GM21526 (cell line): ENCODE measurements at regions not wholly inside any gene's neighbourhood (a gene's known extent, or its start where the extent isn't known, plus 50 kb on each side); places are given as distances from the start of the nearest gene placed in this dataset.

Experiments used
- ATAC-seq: cut with Tn5 transposase; IDR thresholded peaks from one replicate; pipeline ENCODE4 v1.9.1; 2021; ENCODE audit warnings: moderate library complexity; ENCODE audit not compliant: unreplicated experiment, low FRiP score

DNA sequence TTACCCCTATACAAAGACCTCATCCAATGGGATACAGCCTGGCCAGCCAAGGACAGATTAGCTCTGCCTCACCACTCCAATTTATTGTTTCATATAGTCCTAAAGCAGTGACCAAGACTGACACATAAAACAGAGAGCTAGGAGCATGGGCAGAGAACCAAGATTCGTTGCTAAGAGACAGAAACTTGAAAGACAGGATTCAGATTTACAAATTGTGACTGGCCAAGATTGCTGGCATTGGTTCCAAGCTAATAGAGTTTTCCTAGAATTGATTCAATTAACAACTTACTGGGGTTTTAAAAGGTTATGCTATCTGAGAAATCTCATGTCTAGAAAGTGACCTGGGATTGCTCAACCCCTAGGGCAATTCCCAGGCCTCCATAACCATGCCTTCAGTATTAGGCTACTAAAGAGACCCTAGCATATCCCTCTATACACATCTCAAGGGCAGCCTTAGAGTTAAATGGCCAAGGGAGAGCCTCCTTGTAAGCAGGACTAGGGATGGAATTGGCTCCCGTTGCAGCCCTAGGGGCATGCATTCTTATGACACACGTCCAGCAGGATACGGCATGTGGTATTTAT lies 75.6 kb downstream of the ICOS start:
- ATAC-seq, result no peak

DNA sequence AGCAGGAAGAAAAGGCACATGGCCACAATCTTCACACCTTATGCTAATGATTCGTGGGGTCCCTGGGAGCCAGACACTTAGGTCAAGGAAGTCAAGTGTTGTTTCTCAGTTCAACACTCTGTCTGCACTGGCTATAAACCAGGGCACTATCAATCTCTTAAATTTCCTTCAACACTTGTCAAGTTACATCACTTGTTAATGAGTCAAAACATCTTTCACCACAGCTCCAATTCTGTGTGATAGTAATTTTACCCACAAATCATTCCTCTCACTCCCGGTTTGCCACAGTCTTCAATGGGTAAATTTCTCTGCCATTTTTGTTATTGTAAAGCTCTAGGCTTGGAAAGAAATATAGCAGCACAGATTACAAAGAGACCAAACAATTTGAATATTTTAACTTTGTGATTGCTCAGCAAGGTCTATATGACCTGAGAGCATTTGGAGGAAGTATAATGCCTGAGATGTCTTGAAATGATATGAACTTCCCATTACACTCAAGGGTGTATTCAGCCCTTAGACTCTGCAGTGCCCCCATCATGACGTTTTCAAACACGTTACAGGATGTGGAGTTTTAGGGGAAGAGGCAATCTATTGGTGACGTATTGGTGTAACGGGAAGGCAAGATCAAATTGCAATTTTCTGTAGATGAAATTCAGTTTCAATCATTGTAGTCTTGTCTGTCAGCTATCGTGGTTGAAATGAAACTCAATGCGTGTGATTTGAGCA lies 78.7 kb downstream of the ICOS start:
- no peak for ATAC-seq

DNA sequence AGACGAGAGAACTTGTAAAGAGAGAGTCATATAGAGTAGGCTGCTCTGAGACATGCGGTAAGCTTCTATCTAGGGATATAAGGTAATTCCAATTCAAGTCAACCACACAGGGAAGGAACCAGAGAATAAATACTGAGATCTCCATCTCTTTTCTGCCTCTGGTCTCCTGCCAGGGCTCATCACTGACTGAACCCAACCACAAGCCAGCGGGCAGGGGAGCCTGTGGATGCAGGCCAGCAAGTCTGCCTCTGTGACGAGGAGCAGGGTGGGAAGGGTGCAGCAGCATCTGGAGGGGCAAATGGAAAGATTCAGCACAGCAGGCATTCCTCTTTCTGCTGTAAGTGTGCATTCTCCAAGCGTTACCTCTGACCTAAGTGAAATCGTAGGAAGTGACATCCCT lies 82.2 kb downstream of the ICOS start:
- ATAC-seq, result no peak

DNA sequence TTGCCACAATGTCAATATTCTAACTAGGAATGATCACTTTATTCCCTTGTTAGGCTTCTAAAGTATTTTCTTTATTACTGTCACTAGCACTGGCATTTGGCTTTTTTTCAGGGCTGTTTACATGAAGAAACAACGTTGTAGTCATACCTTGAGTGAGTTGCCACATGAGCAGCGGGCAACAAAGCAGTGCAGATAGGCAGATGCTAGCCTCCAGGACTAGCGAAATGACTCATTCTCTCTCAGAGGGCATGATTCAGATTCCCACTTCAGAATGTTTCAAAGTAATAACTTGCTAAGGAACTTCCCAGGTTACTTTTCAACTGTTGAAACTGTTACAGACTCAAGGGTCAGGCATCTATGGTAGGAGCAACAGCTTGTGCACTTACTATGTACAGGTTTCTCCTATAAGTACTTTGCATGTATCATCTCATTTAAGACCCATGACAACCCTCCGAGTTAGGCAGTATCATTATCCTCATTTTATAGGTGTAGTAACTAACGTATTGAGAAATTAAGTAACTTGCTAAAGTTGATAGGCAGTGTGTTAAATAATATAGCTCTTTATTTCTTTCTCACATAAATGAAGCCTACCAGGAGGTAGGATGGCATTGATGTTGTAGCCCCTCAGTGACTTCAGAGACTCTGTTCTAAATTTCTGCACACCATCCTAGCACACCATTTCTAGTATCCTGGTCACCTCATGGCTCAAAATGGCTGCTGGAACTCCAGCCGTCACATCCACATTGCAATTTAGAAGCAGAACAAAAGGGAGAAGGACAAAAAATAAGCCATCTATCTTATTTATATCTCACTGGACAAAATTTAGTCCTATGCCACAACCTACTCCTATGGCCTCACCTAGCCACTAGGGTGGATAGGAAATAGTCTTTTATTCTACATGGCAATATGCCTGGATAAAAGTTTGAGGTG lies 83.3 kb downstream of the ICOS start:
- ATAC-seq, result no peak

DNA sequence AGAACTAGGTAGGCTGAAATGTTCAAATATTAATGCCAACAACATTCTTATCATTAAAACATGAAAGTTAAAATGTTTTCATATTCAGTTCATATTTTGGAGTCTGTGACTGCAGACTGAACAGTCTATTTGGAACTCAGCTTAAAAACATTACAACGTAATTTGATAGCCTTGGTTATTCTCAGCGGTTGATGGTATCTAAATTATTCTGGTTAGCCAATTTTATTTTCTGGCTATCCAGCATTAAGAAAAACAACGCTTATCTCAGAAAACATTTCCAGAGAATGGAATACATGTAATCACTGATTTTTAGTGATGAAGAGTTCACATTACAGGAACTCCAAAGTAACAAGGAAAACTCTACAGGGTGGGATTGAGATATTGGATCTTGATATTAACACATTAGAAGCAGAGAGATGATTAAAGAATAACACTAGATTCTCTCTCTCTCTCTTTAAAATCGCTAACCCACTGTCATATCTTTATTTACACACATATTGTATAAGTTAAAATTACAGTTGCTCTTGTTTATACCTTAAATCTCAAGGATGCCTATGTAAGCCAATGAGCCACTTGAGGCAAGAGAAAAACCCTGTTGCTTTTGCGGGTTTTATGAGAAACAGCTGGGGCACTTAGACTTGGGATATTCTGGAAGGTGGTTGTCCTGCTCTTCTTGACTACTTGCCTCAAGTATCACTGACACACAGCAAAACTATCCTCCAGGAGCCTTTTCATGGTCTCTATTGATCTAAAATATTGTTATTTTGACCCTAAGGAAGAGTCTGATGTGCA lies 84.9 kb downstream of the ICOS start:
- ATAC-seq, result no peak

DNA sequence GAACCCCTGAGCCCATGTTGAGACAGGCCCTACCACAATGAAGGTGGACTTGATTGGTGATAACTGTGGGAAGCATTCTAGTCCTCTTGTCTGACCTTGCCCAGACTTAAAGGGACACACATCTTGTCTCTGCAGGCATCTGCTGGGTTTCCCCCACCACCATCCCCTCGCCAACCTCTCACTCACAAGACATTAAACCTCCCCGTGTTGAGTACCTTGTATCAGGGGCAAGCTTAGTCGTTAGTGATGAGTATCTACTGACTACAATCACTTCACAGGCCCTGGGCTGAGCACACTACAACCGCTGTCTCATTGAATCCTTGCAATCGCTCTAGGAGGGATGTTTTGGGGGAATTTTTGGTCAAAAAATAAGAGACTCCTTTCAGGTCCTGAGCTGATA lies 86.0 kb downstream of the ICOS start:
- no peak for ATAC-seq

DNA sequence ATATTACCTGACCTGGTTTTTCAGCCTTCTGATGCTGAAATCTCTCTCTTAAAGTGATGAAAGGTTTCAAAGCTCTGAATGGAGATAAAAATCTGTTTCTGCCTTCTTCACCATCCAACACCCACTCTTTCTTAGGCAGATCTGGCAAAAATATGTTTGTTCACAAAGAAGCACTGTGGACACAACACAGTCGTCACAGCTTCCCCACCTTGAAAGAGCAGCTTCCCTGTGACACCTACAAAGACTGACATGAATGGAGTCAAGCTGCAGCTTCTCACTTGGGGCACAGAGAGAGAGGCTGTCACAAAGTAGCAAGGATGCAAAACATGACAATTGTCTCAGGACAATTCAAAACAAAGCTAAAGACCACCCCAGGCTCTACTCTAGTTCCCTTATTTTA lies 86.5 kb downstream of the ICOS start:
- ATAC-seq, result no peak

DNA sequence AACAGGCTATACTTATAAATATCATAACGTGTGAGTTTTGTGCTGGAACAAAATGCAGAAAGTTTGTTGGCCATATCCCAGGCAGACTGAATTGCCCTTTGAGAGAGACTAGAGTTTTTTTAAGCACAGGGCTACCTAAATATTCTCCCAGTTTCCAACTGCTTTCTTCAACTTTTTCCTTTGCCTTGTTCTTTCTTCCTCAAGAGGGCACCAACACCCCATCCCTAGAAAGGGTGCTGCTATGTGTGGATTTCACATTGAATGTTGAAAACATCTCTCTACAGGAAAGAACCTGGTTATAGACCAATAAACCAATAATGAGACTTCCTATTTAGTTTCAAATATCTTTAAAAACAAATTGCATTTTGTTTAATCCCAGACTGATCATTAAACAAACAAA lies 87.9 kb downstream of the ICOS start:
- ATAC-seq, result no peak

DNA sequence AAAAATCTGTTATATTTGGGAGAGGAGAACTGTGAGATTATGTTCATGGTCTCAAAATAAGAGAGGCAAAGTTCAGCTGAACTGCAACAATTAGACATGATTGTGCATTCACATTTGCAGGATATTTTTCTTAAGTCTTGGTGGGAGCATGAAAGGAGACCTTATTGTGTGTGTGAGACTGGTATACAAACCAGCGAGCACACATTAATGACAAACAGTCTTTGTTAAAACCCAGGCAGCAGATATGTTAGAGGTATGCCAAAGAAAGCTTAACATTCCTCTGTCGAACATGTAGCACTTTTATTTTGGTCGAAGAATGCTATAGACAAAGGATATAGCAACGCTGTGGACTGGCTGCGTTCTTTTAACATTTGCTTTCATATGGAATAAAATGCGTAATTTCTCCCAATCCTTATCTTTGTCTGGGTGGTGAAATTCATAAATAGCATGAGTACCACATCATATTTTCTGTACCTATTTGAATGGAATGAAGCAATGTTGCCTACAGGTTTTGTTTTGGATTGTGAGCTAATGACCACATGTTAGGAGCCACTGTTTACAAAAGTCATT lies 88.4 kb downstream of the ICOS start:
- no peak for ATAC-seq

DNA sequence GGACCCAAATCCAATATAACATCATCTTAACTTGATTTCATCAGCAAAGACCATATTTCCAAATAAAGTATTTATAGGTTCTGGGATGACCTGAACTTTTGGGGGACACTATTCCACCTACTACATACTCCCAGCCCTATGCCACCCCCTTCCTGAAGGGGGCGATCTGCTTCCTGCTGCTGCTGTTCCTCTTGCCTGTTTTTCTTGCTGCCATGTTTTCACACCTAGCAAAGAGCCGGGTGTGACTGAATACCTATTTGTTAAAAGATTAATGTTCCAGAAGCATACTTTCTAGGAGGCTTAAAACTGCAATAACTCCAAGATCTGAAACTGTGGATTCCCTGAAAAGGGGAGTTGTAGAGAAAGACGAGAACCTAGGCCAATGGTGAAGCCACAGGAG lies 89.7 kb downstream of the ICOS start:
- no peak for ATAC-seq

DNA sequence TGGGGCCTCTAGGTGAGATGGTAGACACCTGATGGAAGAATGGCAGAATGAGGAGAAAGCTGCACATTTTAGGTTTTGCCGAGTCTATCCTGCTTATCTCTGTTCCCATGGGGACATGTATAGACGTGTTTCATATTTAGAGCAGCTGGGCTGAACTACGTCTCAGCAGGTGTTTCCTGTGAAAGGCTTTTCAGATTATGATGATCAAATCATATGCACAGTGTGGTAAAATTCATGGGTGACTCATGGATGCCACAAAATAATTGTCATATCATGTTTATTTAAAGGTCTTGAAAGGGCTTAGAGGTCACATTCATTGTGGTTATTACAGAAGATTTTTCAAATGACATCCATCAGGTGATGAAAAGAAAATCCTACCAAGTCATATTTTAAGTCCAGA lies 90.5 kb downstream of the ICOS start:
- peak; percentile 88 for ATAC-seq

DNA sequence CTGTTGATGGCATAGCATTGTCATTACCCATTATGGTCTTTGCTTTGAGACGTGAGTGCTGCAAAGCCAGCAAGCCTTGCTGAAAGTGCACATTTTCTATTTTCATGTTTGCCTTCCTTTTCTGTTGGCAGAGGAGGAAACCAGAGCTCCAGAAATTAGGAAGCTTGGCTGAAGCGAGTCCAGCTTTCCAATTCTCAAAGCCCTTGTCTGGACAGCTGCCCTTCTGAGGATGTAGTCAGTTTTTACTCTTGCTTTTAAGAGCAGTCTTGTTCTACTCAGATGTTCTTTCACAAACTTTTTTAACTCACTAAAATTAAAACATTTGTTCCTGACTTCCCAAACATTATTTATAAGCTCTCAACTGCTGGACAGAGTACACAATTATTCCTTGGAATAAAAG lies 93.8 kb downstream of the ICOS start:
- no peak for ATAC-seq

DNA sequence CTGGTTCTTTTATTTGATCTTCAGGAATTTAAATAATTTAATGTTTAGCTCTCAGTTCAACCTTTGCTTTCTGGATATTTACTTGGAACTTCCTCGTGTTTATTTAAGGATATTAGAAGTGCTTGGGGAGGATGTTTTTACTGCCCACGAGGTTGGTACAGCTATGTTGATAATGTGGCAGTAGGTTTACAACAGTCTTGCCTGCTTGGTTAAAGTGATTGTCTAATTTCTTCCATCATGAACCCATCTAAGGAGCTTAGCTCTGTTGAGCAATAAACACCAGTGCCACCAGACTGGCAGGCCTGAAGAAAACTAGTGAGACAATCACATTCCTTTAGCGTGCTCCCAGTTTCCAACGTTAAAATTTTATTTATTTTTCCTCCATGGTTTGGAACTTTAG lies 94.5 kb downstream of the ICOS start:
- no peak for ATAC-seq

DNA sequence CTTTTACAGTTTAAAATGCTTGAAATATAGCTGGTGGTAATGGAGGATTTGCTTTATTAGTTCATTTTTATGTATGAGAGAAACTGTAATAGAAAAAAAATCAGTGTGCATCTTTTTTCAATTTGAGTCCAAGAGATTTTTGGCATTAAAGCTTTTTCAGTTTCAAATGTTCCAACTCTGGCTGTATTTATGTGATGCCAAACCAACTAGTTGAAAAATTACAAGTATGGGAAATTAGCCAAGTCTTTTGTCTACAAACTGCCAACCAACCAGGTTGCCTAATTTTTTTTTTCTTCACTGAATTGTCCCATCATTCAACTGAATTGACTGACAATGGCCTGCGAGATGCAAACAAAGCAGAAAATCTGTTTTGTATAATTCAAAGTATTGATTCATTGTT lies 95.7 kb downstream of the ICOS start:
- no peak for ATAC-seq

DNA sequence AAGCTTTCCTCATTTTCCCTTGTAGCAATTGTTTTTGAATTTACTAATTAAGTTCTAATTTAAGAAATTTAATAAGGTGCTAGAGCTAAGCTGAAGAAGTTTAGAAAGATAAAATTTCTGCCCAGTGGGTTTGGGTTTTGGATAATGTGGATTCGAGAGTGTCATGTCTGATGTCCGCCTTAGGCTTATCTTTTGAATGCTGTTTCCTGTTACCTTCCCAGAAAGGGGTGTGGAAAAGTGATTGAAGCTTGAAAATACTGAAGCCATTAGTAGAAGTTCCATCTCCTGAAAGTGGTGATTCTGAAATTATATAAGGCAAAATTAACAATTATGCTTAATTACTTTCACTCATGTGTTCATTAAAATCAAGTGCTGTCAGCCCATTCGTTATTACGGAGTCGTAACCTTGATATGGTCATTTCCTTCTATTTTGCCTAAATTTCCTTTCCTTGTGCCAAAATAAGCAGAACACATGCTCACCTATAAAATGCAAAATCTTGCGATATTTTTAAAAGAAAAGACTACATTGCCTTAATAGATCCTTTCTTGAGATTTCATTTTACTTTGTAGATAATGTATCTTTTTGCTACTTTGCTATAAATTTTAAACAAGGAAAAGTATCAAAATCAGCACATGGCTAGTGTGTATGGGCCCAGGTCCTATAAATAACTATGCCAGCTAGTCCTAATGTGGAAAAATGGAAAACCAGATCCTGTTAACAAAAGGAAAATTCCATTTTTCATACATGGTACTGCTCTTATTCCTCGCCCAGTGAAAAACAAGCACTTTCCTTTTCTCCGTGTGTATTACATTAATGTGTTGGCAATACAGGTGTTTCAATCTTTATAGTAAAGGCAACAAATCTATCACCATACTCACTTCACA lies 97.3 kb downstream of the ICOS start:
- ATAC-seq, result no peak

DNA sequence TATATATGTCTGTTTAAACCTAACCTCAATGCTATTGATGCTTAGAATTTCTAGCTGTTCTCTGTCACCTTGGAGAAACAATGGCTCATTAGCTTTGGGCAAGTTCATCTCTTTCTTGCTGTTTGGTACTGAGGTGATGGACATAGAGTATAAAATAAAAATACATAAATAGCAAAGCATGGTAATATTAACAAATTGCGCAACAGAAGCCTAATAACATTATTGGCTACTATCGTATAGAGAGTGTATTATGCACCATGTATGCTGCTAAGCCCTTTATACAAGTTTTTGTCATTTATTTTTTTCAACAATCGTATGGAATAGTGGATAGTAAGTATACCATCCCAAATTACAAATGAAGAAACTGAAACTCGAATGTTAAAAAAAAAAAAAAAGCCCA lies 100.1 kb downstream of the ICOS start:
- no peak for ATAC-seq

DNA sequence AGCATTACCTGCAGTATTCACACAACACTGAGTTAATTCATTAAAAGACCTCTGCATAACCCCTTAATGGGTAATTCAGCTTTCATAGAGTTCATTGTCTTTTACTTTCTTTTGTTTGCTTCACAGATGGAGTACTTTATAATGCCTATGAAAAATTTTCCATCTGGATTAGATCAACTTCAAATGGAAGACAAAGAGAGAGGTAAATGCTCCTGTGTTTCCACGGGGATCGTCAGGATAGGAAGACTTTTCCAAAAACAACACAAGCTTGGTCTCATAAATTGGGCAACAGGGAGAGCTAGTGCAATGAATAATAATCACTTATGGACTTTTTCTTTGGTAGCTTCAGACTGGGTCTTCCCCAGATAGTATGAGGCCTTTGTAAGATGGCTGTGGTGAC lies 100.7 kb downstream of the ICOS start:
- no peak for ATAC-seq

DNA sequence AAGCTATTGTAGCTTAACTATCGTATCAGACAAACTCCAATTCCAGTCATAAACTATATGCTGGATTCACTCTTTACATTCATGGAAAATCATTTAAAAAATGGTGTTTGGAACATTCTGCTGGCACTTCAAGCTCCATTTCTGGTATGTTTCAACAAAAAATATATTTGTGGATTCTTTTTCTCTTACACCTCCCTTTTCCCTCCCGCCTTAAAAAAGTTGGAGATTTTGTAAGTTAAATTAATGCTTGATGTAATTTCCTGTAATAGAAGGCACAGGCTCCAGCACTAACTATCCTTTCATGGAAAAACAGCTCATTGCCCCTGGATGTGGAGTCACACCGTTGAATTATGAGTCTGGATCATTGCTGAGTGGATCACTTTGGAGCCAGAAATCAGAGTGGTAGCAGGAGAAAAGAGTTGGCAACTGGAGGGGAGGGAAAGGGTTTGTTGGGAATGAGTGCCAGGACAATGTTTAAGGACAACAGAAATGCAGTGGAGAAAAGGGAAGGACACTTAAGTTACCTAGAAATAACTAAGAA lies 102.8 kb downstream of the ICOS start:
- no peak for ATAC-seq

DNA sequence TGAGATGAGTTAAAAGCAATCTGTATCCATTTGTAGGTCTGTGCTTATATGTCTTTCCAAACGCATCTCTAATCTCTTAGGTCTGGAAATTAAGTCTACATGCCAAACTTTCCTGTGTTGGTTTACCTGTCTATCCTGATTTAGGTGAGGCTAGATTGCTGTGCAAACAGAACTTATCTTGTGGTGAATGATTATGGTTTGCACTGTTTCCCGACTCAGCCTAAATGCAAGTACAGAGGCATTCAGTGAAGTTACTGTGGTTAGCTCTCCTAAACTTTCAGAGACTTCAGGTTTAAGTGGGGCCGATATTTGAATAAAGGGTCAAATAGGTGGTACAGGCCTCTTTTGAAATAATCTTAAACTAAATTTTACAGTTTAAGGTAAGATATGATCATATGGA lies 103.5 kb downstream of the ICOS start:
- ATAC-seq, result no peak
